Epithelial cell of prostate (primary cell): ENCODE measurements at regions not wholly inside any gene's neighbourhood (a gene's known extent, or its start where the extent isn't known, plus 50 kb on each side); places are given as distances from the start of the nearest gene placed in this dataset.

ENCODE experiments used
- DNase-seq: peaks from one replicate; pipeline ENCODE4 v3.0.0-alpha.2; 2011; ENCODE audit warnings: low read depth, low spot score
- H3K27ac ChIP-seq: fragments of 450-650 bp; 2 replicates; pipeline ENCODE4 v1.5.1; 2017; ENCODE audit warnings: mild to moderate bottlenecking

DNA sequence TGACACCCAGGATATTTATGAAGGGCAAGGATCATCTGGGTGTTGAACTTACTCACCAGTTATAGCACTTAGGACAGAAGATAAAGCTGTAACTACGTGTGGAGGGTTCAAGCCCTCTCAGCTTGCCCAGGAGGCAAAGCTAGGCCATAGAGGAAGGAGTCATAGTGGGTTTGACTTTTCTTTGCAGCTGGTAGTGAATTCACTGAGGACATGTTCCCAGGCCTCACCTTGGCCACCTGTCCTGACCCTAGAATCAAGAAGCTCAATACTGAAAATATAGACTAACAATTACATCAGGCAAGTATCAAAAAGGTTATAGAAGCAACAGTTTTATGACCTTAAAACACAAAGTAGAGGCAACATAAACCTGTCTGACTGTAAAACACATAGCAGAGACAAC is 1207.7 kb downstream of the SLITRK1 start:
- no peak for DNase-seq

DNA sequence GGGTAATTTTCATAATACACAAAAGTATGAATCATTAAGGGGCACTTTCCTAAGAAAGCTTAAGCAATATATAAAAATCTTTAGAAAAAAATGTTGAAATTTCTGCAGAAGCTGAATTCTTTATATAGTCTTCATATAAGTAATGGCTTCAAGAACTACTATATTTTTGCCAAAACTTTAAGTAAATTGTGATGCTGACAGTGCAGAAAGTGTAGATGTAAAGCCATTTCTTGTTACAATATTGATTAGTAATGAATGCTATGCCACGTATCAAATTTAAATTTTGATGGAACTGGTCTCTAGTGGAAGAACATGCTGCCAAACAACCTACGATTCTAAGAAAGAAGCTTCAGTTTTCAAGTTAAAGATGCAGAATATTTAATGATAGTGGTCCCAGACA is 1210.0 kb downstream of the SLITRK1 start:
- DNase-seq = no peak
- H3K27ac ChIP-seq = no peak overlapping the region

More for the DNA sequence above, 1207.7 kb downstream of the SLITRK1 start:
- H3K27ac ChIP-seq = no peak overlapping the region

DNA sequence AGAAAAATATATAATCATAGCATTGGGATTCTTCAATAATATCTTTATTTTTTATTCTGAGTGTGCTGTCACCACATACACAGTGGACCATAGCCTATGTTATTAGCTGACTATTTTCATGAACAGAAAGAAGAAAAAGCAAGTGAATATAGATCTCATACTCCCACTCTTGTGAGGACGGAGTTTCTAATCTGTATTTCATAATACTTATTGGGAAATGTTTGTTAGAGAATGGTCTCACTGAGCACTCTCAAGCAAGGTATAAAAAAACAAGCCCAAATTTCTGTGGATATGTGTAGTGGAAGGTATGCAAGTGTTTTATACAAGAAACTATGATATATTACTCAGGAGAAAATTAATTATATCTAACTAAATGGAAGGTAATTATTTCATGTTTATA is 1218.1 kb downstream of the SLITRK1 start:
- DNase-seq = no peak
- H3K27ac ChIP-seq = no peak overlapping the region

DNA sequence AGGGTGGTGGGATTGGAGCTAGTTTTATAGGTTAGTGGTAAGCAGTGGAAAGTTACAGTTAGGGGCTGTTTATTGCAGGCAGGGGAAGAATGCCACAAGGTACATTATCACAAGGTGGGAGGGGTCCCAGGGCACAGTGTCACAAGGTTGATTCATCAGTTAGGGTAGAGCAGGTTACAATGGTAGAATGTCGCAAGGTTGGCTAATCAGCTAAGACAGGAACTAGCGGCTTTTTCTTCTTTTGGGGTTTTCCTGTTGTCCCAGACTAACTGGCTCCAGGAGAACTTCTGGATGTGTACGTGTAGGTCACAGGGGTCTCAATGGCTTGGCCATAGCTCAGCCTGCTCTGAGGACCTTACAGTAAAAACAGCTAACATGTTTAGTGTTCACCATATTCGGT is 1221.1 kb downstream of the SLITRK1 start:
- H3K27ac ChIP-seq = no peak overlapping the region
- DNase-seq = no peak

DNA sequence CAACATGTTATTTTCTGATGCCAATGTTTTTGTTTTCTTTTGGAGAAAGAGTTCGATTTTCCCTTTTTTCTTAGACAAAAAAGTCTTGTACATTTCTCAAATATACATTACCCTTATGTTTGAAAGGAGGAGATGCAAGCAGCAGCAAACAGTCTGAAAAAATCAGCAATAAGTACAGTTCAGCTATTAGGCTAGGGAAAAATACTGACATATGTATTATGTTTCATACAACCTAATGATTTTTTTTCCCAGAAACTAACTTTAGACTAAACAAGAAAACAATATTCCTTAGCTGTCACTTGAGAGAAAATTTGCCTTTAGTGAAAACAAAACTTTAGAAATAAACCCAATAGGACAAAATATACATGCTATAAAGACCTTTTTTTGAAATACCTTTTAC is 1223.5 kb downstream of the SLITRK1 start:
- H3K27ac ChIP-seq = no peak overlapping the region
- DNase-seq = no peak

DNA sequence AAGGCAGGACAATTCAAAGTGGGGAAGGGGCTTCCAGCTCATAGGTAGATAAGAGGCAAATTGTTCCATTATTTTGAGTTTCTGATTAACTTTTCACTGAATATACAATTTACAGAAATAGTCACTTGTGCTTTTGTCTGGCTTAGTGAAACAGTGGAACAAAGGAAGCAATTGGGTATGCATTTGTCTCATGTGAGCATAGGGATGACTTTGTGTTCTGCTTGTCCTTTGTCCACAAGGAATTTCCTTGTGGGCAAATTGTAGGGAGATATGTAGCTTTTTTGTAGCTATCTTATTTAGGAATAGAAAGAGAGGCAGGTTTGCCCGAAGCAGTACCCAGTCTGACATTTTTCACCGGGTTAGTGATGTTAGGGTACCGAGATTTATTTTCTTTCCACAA is 1224.8 kb downstream of the SLITRK1 start:
- no peak overlapping the region for H3K27ac ChIP-seq
- DNase-seq = no peak

DNA sequence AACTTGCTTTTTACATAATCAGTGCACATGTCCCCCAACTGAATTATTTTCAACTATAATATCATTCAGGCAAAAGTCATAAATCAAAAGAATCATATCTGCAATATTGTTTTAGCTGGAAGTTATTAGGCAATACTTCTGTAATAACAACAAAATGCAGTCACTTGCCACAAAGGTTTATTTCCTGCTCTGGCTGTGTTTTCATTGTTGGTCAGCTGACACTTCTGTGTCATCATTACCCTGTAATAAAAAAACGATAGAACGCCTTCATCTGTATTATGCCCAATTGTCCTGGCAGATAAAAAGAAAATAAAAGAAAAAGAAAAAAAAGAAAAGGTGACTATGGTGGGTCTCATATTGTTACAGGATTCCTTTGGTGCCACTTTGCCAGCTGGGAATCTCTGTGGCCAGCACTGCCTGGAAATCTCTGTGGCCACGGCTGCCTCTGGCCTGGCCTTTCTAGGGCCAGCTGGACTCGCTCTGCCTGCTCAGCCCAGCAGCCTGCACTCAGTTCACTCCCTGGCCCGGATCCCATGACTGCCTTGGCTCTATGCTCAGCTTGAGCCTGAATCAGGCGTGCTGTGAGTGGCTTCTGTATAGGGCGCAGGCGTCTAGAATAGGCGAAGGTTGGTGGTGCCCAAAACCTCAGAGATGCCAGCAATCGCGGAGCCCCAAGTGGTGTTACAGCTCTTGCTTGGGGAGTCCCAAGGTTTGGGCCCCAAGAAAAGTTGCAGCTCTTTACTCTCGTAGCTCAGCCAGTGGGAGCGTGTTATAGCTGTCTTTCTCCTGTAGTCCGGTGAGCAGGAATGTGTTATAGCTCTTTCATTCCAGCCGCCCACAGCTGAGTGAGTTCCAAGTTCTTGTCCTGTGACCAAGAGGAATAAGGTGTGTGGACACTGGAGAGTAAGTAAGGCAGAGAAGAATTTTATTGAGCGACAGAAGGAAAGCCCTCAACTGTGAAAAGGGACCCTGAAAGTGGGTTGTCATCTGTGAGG is 1227.1 kb downstream of the SLITRK1 start:
- peak overlapping the region; percentile 37 for H3K27ac ChIP-seq
- no peak for DNase-seq

DNA sequence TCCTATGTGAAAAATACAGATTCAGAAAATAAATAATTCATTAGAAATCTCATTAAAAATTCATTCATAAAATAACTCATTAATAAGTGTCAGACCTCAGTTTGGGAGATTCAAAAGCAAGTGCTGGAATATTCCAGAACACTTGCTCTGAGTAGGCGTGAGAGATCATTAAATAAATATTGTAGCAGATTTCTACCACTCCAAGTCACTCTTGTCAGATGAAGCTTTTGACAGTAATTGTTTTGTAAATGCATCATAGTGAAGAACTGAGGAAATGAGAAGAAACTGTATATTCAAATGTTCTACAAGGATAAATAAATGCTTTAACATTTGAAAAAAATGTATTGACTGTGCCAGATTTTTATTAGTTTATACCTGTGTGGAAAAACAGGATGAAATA is 1228.1 kb downstream of the SLITRK1 start:
- DNase-seq = no peak
- no peak overlapping the region for H3K27ac ChIP-seq

DNA sequence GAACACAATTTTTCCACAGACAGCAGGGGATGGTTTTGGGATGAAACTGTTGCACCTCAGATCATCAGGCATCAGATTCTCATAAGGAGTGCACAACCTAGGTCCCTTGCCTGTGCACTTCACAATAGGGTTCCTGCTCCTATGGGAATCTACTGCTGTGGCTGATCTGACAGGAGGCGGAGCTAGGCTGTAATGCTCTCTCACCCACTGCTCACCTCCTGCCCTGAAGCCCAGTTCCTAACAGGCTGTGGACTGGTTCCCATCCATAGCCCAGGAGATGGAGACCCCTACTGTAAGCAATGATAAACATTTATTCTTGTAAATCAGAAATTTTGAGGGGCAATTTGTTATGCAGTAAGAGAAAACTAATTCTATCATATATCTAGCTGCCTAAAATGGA is 1234.7 kb downstream of the SLITRK1 start:
- no peak for DNase-seq
- no peak overlapping the region for H3K27ac ChIP-seq

DNA sequence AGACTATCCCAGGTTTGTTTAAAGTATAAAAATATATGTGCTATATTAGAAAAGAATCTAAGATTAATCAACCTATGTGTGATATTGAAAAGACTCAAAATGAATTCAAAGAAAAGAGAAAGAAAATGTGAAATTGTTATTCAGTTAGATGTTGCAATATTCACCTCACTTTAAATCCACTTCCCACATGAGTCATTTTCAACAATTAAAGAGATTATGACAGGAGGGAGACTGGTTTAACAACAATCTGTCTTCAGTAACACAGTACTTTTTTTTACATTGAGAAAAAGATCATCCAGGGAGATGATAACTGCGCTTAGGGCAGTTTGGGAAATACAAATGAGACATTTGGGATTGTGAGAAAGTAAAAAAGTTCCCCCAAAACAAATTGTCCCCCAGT is 1246.2 kb downstream of the SLITRK1 start:
- peak; percentile 22 for DNase-seq
- peak overlapping the region; percentile 27 for H3K27ac ChIP-seq

DNA sequence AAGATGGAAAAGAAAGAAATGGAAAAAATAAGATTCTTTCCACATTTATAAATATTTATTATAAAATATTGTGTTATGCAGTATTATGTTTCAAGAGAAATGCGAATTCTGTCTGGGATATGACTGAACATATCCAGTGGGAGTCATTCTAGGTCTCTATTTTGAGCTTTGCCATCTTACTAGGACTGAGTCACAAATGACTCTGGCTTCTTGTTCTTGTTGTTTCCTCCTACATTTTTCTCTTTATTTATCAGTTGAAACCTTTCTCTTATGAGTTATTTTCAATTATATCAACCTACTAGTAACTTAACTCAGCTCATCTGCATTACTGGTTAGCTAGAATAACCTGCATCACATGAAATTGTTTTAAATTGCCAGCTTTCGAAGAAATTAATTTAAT is 1247.3 kb downstream of the SLITRK1 start:
- no peak for DNase-seq
- no peak overlapping the region for H3K27ac ChIP-seq

DNA sequence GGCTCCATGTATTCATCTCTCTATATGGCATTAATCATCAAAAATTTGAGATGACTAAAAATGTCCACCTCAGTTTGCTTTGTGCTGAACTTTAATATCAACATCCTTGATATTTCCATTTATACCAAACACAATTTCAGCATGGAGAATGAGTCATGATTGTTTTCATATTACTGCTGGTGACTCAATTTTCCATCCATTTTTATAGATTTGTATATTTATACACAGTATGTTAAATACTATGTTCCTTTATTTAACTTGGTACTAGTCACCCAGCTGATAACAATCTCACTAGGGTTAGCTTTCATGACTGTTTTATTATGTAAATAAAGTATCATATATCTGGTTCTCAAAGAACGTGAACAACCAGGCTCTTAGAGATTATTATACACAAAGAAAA is 1255.1 kb downstream of the SLITRK1 start:
- peak; percentile 64 for DNase-seq
- H3K27ac ChIP-seq = no peak overlapping the region

DNA sequence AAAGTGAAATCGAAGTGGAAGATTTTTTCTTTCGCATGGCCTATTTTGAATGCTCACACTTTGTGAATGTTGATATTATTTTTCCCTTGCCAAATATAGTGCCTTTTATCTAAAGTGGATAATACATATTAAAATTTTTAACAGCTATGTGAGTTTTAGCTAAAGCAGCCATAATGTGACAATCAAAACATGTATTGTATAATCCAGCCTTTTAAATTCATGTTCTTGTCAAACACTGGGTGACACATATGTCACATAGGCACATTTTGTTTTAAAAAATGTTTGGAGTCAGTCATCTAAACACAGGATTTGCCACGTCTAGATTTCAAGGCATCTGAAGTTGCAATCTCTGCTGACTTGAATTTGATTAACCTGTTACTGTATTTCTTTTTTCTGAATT is 1256.6 kb downstream of the SLITRK1 start:
- no peak for DNase-seq
- no peak overlapping the region for H3K27ac ChIP-seq

DNA sequence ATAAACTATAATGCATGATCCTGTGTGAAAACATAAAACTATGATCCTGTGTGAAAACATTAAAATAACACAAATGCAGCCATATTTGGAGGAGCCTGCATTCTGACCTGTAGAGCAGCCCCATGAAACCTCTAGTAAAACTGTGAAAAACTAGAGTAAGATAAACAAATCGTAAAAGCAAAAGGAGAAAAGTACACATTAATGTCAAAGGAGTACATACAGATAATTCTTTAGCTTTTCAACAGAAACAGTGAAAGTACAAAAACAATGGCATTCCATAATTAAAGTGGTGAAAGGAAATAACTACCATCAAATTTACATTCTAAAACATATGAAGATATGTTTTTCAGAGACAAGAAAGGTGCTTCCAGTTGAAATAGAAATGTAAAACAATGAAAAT is 1267.2 kb downstream of the SLITRK1 start:
- H3K27ac ChIP-seq = no peak overlapping the region
- no peak for DNase-seq

DNA sequence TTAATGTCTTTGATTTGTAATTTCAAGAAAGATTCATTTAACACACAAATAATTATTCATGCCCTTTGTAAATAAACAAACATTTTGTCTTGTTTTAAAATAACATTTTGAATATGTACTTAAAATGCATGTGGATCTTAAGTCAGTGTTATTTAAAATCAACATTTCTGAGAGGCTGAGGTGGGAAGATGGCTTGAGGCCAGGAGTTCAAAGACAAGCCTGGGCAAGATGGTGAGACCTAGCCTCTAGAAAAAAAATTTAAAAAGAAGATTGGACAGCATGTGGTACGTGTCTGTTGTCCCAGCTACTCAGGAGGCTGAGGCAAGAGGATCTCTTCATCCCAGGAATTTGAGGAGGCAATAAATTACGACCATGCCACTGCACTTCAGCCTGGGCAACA is 1268.2 kb downstream of the SLITRK1 start:
- no peak for DNase-seq
- no peak overlapping the region for H3K27ac ChIP-seq

DNA sequence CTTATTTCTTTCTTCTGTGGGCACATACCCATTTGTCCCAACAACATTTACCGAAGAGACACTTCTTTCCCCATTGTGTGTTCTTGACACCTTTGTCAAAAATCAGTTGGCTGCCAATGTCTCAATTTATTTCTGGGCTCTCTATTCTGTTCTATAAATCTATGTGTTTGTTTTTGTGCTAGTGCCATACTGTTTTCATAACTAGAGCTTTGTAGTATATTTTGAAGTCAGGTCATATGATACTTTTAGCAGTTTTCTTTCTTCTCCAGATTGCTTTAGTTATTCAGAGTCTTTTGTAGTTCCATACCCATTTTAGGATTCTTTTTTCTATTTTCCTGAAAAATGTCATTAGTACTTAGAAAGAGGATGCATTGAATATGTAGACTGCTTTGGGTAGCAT is 1276.3 kb downstream of the SLITRK1 start:
- DNase-seq = no peak
- no peak overlapping the region for H3K27ac ChIP-seq

DNA sequence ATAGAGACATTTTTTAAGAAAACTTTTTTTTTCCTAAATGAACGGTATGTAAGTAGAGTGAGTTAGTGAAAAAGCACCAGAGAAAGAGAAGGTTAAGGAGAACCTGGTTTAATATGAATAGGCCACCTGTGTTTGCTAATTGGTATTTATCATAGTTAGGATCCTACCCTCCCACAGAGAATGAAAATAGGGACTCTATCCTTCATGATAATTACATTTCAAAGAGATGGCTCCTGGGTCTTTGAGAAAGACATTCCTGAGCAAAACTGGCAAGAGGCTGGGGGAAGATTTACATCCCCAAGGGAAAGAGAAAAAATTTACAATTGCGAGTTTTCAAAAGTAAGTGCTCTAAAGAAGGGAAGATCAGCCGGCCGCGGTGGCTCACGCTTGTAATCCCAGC is 1284.5 kb downstream of the SLITRK1 start:
- no peak overlapping the region for H3K27ac ChIP-seq
- DNase-seq = no peak

DNA sequence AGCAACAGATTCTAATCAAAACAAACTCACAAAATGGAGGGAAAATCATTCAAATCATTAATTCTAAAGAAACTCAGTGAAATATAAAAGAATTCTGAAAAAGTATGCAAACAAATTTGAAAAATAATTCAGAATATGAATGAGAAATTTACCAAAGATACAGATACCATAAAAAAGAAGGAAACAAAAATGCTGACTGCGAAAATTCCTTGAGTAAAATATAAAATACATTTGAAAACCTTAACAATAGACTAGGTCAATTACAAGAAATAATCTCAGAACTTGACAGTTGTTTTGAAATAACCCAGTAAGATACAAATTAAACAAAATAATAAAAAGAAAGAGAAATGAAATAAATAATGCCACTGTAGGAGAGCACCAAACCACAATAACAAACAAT is 1289.0 kb downstream of the SLITRK1 start:
- H3K27ac ChIP-seq = no peak overlapping the region
- no peak for DNase-seq

DNA sequence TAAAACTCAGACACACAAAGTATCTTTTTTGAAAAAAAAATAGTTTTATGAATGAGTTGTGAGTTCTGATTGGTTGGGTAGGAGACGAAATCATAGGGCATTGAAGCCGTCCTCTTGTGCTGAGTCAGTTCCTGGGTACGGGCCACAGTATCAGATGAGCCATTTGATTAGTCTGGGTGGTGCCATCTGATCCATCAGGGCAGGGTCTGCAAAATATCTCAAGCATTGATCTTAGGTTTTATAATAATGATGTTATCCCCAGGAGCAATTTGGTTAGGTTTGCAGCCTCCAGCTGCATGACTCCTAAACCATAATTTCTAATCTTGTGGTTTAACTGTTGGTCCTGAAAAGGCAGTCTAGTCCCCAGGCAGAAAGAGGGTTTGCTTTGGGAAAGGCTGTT is 1310.6 kb downstream of the SLITRK1 start:
- DNase-seq = no peak

DNA sequence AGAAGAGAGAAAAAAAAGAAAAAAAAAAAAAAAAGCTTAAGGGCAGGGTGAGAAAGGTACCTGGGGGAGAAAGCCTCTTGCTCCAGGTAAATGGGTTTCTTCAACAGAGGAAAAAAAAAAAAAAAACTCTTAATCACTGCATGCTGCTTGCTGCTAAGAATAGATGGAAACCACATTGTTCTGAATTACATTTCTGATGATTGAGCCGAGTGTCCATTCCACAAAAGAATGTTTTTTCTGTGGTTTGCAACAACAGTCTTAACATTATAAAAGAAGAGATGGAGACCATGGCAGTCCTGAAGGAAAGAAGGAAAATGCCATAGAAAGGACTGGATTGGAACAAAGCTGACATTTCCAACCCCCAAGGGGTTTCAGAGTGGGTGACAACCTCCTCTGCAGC is 1312.7 kb downstream of the SLITRK1 start:
- no peak overlapping the region for H3K27ac ChIP-seq
- DNase-seq = no peak

More for the DNA sequence above, 1310.6 kb downstream of the SLITRK1 start:
- H3K27ac ChIP-seq = no peak overlapping the region

DNA sequence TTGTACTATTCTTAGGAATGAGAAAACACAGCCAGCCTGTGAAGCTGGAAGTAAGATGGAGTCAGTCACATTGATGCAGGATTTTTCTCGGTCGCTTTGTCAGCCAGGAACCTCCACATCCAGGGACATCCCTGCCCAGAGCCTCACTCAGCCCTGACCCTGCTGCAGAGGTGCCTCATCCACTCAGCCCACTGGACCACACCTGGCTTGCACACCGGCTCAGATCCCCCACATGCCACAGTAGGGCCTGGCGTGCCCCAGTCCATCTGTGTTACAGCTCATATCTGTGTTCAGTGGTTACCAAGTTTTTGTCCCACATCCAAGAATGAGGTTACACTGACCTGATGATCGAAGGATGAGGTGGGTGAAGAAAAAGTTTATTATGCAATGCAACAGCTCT is 1315.4 kb downstream of the SLITRK1 start:
- no peak for DNase-seq
- H3K27ac ChIP-seq = no peak overlapping the region

DNA sequence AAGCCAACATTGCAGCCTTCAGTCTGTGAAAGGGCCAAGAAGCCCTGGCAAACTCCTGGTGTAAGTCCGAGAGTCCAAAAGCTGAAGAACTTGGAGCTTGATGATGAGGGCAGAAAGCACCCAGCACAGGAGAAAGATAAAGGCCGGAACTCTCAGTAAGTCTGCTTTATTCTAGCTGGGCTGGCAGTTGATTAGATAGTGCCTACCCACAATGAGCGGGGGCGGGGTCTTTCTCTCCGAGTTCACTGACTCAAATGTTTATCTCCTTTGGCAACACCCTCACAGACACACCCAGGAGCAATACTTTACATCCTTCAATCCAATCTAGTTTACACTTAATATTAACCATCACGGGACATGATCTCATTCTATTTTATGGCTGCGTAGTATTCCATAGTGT is 1317.1 kb downstream of the SLITRK1 start:
- DNase-seq = no peak
- no peak overlapping the region for H3K27ac ChIP-seq
